CD4-positive, alpha-beta memory T cell (primary cell): ENCODE measurements at regions not wholly inside any gene's neighbourhood (a gene's known extent, or its start where the extent isn't known, plus 50 kb on each side); places are given as distances from the start of the nearest gene placed in this dataset.
"Not testable (repeated sequence)": the region's sequence is repeated elsewhere in the genome, so short reads cannot be mapped to it uniquely, and the experiment has no call there.

Experiments
- CTCF ChIA-PET: fragments of 350-600 bp; sonication (Branson Sonifier 250); formaldehyde crosslinking; loops from one replicate; lab custom pipeline; 2021; ENCODE audit warnings: inconsistent platforms; ENCODE audit not compliant: partially characterized antibody; lab: Charles Lee
- POLR2A ChIA-PET: fragments of 350-600 bp; sonication (Branson Sonifier 250); formaldehyde crosslinking; loops from one replicate; lab custom pipeline; 2021; ENCODE audit not compliant: partially characterized antibody; lab: Charles Lee
- DNase-seq, 5 donors: peaks; one replicate each; pipeline versions ENCODE4 v3.0.0 to v3.0.0-alpha.2; 2020 to 2022; ENCODE audit warnings: mixed read lengths in 1 of 5
- H3K27ac ChIP-seq: one replicate; pipeline ENCODE4 v1.7.0; 2013; ENCODE audit warnings: low read depth, low read length
- H3K27me3 ChIP-seq: 2 replicates; pipeline ENCODE4 v1.7.0; 2013; ENCODE audit warnings: mild to moderate bottlenecking, low read length, moderate library complexity; ENCODE audit not compliant: insufficient read depth
- H3K36me3 ChIP-seq: 2 replicates; pipeline ENCODE4 v1.7.0; 2013; ENCODE audit warnings: mild to moderate bottlenecking, low read length, moderate library complexity; ENCODE audit not compliant: insufficient read depth
- H3K4me1 ChIP-seq: 2 replicates; pipeline ENCODE4 v1.7.0; 2013; ENCODE audit warnings: mild to moderate bottlenecking, low read length, moderate library complexity; ENCODE audit not compliant: insufficient read depth
- H3K4me3 ChIP-seq, 2 donors: one replicate each; pipeline ENCODE4 v1.7.0; 2013; ENCODE audit warnings: low read length in 2 of 2, mild to moderate bottlenecking in 1 of 2
- H3K9me3 ChIP-seq, 2 donors: one replicate each; pipeline ENCODE4 v1.7.0; 2013; ENCODE audit warnings: low read length in 2 of 2, control low read depth in 1 of 2; ENCODE audit not compliant: control insufficient read depth in 1 of 2
- H3K27ac Mint-ChIP-seq, 7 donors: one replicate each; pipeline ENCODE4 v1.8.0; 2020 to 2021; ENCODE audit warnings: mixed read lengths in 7 of 7, mild to moderate bottlenecking in 6 of 7, inconsistent platforms in 3 of 7, moderate library complexity in 3 of 7
- H3K27me3 Mint-ChIP-seq, 2 donors: one replicate each; pipeline ENCODE4 v1.8.0; 2020 to 2021; ENCODE audit warnings: mixed read lengths in 2 of 2
- H3K36me3 Mint-ChIP-seq, 2 donors: one replicate each; pipeline ENCODE4 v1.8.0; 2020 to 2021; ENCODE audit warnings: mixed read lengths in 2 of 2, inconsistent platforms in 1 of 2, mild to moderate bottlenecking in 1 of 2
- H3K4me1 Mint-ChIP-seq, 4 donors: one replicate each; pipeline ENCODE4 v1.8.0; 2020 to 2021; ENCODE audit warnings: mixed read lengths in 4 of 4, mild to moderate bottlenecking in 1 of 4
- H3K4me3 Mint-ChIP-seq, 8 donors: one replicate each; pipeline ENCODE4 v1.8.0; 2020 to 2021; ENCODE audit warnings: mixed read lengths in 8 of 8, mild to moderate bottlenecking in 7 of 8, moderate library complexity in 6 of 8, inconsistent platforms in 3 of 8
- H3K9me3 Mint-ChIP-seq, 8 donors: one replicate each; pipeline ENCODE4 v1.8.0; 2020 to 2021; ENCODE audit warnings: mixed read lengths in 8 of 8, mild to moderate bottlenecking in 5 of 8, inconsistent platforms in 3 of 8, moderate library complexity in 1 of 8
- intact Hi-C: fragments of 100-400 bp; cut with micrococcal nuclease; formaldehyde crosslinking; loops from one replicate; pipeline ENCODE4 v1.15.1; 2023

DNA sequence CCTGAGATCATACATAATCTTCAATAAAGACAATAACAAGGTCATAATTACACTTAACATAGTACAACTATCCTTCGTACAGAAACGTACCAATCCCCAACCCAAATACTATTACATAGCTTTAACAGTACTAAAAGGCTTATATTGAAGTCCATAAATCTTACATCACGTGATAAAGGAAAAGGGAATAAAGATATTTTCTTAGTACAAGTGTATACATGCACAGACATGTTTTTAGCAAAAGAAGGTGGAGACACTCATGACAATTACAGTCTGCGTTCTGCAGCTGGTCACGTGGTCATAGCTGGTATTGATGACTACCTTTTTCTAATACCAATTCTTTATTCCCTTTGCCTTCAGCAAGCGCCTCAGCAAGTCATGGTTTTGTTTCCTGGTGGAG lies 464.5 kb upstream of the SLITRK5 start:
- Mint-ChIP-seq H3K27me3 (no peaks in the 10 kb centered on the region), H3K9me3 (peaks cover 0 to 13% (median 5%) of the 10 kb centered on the region in 8 donors), H3K4me1 (no peaks in the 10 kb centered on the region), H3K36me3 (no peaks in the 10 kb centered on the region), H3K4me3 (no peak overlapping the region), H3K27ac (no peak overlapping the region)
- no peak for DNase-seq
- Histone ChIP-seq H3K27ac (no peak overlapping the region), H3K4me3 (no peak overlapping the region), H3K9me3 (no peaks in the 10 kb centered on the region), H3K27me3 (no peaks in the 10 kb centered on the region), H3K4me1 (no peaks in the 10 kb centered on the region), H3K36me3 (no peaks in the 10 kb centered on the region)
- POLR2A ChIA-PET = no interaction called here
- CTCF ChIA-PET = no interaction called here
- intact Hi-C loops = no loop called here

DNA sequence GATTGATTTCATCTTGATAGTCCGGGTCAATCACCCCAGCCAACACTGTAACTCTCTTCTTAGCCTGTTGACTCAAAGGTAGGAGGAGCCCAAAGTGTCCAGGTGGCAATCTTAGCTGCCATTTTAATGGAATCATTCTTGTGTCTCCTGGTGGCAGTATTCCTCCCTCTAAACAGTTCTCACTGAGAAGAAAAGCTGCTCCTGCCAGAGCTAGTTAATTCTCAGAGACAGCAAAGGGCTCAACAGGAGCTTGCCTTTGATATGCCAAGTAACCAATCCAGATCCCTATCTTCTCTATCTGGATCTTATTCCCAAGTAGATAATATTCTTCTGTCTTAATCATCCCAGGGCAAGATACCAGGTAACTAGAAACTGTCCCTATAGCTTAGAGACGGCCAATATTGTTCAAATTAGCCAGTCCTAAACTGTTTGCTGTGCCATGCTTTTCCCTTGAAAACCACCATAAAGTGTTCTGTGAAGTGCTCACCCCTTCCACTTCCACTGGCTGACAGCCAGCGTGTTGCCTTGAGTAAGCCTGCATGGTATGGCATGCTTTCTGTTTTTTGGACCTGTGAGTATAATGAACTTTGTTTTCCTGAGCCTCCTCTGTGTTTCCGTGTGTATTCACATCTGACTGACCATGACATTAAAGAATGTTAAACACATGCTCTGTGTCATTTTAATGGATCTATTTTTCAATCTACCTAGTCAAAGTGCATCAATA lies 463.7 kb upstream of the SLITRK5 start:
- H3K4me1 Mint-ChIP-seq = no peaks in the 10 kb centered on the region
- no peaks in the 10 kb centered on the region for H3K36me3 Mint-ChIP-seq
- H3K27ac ChIP-seq = no peak overlapping the region
- ChIA-PET CTCF (no interaction called here), POLR2A (no interaction called here)
- no peak overlapping the region for H3K4me3 ChIP-seq
- intact Hi-C loops = no loop called here
- no peaks in the 10 kb centered on the region for H3K27me3 Mint-ChIP-seq
- no peaks in the 10 kb centered on the region for H3K36me3 ChIP-seq
- no peaks in the 10 kb centered on the region for H3K9me3 ChIP-seq
- peak overlapping the region in 1 of 8 donors; percentile 53 for H3K4me3 Mint-ChIP-seq
- DNase-seq = no peak
- H3K27ac Mint-ChIP-seq = no peak overlapping the region
- peaks cover 0 to 13% (median 4%) of the 10 kb centered on the region in 8 donors for H3K9me3 Mint-ChIP-seq
- H3K4me1 ChIP-seq = no peaks in the 10 kb centered on the region
- no peaks in the 10 kb centered on the region for H3K27me3 ChIP-seq

DNA sequence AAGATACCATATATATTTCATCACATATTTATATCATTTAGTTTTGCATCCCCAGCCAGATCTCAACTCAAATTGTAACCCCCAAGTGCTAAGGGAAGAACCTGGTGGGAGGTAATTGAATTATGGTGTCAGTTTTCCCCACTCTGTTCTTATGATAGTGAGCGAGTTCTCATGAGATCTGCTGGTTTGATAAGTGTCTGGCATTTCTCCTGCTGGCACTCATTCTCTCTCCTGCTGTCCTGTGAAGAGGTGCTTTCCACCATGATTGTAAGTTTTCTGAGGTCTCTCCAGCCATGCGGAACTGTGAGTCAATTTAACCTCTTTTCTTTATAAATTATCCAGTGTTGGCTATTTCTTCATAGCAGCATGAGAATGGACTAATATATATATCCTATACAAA lies 462.5 kb upstream of the SLITRK5 start:
- Mint-ChIP-seq H3K4me1 (no peaks in the 10 kb centered on the region), H3K36me3 (no peaks in the 10 kb centered on the region), H3K27me3 (no peaks in the 10 kb centered on the region), H3K4me3 (no peak overlapping the region), H3K27ac (no peak overlapping the region), H3K9me3 (peaks cover 0 to 16% (median 5%) of the 10 kb centered on the region in 8 donors)
- Histone ChIP-seq H3K4me1 (no peaks in the 10 kb centered on the region), H3K27me3 (no peaks in the 10 kb centered on the region), H3K27ac (no peak overlapping the region), H3K36me3 (no peaks in the 10 kb centered on the region), H3K9me3 (no peaks in the 10 kb centered on the region), H3K4me3 (no peak overlapping the region)
- intact Hi-C loops = no loop called here
- ChIA-PET POLR2A (no interaction called here), CTCF (no interaction called here)
- DNase-seq = no peak

DNA sequence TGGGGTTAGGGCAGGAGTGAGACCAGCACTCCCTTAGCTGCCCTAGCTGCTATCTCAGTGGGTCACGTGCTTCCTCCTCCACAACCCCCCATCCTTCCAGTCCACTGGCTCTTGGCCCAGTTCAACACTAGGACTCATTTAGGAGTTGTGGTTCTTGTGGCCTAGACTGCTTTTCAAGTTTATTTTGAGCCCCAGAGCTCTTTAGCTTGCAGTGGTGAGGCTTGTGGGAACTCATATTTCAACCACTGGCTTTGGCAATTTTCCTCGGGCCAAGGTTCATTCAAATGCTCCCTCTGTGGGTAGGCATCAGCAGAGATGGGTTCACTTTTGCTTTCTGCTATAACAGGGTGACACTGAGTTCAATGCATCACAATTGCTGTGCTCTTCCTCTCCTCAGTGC lies 436.2 kb upstream of the SLITRK5 start:
- Mint-ChIP-seq H3K27ac (no peak overlapping the region), H3K36me3 (no peaks in the 10 kb centered on the region), H3K27me3 (no peaks in the 10 kb centered on the region), H3K4me1 (no peaks in the 10 kb centered on the region), H3K9me3 (peaks cover 2 to 24% (median 9%) of the 10 kb centered on the region in 8 donors), H3K4me3 (no peak overlapping the region)
- POLR2A ChIA-PET = no interaction called here
- no peaks in the 10 kb centered on the region for H3K4me1 ChIP-seq
- intact Hi-C loops = no loop called here
- H3K36me3 ChIP-seq = no peaks in the 10 kb centered on the region
- H3K9me3 ChIP-seq = peaks cover 0 to 5% of the 10 kb centered on the region in 2 donors
- CTCF ChIA-PET = no interaction called here
- H3K4me3 ChIP-seq = no peak overlapping the region
- no peak overlapping the region for H3K27ac ChIP-seq
- no peaks in the 10 kb centered on the region for H3K27me3 ChIP-seq
- DNase-seq = no peak

DNA sequence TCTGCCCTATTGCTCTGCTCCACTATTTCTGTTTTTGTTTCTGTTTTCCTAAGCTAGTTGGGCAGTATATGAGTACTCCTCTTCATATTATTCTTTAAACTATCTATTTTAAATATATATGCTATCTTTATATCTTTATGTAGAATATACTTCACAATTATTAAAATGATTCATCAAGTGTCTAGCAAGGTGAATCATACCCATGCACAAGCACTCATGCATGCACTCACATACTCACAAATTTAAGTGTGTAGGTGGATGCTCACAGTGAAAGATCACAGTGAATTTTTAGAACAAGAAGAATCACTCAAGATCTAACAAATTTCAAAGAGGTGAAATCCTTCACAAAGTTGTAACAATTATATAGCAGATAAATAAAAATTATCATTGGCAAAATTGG lies 435.6 kb upstream of the SLITRK5 start:
- no peak overlapping the region for H3K27ac ChIP-seq
- peaks cover 0 to 5% of the 10 kb centered on the region in 2 donors for H3K9me3 ChIP-seq
- no peaks in the 10 kb centered on the region for H3K36me3 ChIP-seq
- ChIA-PET CTCF (no interaction called here), POLR2A (no interaction called here)
- Mint-ChIP-seq H3K36me3 (no peaks in the 10 kb centered on the region), H3K27ac (no peak overlapping the region), H3K4me1 (no peaks in the 10 kb centered on the region), H3K9me3 (peaks cover 2 to 24% (median 9%) of the 10 kb centered on the region in 8 donors), H3K27me3 (no peaks in the 10 kb centered on the region), H3K4me3 (no peak overlapping the region)
- intact Hi-C loops = no loop called here
- no peak overlapping the region for H3K4me3 ChIP-seq
- no peaks in the 10 kb centered on the region for H3K27me3 ChIP-seq
- DNase-seq = no peak
- H3K4me1 ChIP-seq = no peaks in the 10 kb centered on the region

DNA sequence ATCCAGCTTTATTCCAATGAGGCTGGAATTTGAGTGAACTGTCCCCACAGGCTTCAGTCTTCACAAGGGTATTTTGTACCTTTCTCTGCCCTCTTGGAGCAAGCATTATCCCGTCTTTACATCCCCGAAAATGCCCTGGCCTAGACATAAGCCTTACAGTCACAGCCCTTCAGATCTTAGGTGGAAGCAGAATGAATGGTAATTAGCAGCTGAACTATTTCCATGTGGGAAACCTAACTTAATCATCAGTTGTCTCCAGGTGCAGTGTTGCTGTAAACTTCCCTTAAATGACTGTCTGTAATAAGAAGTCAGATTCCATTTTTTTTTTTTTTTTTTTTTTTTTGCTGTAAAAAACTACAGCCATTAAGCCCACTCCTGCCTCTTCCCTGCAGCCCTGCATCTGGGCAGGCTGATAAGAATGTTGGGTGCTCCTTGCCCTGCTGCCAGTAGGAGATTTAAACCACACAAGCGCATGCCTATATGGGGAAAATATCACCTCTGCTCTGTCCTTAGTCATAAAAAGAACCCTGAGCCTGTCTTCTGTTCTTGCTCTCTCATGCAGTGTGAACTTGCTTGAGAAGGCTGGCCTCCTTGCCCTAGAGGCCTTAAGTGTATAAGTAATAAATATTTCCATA lies 426.8 kb upstream of the SLITRK5 start:
- H3K36me3 ChIP-seq = no peaks in the 10 kb centered on the region
- intact Hi-C loops = no loop called here
- no peak overlapping the region for H3K27ac ChIP-seq
- H3K27me3 ChIP-seq = no peaks in the 10 kb centered on the region
- no peaks in the 10 kb centered on the region for H3K9me3 ChIP-seq
- peaks cover 0 to 8% (median 4%) of the 10 kb centered on the region in 8 donors for H3K9me3 Mint-ChIP-seq
- no peaks in the 10 kb centered on the region for H3K4me1 ChIP-seq
- no peaks in the 10 kb centered on the region for H3K36me3 Mint-ChIP-seq
- ChIA-PET POLR2A (no interaction called here), CTCF (no interaction called here)
- no peak for DNase-seq
- H3K27ac Mint-ChIP-seq = no peak overlapping the region
- no peak overlapping the region for H3K4me3 Mint-ChIP-seq
- no peaks in the 10 kb centered on the region for H3K27me3 Mint-ChIP-seq
- no peaks in the 10 kb centered on the region for H3K4me1 Mint-ChIP-seq
- no peak overlapping the region for H3K4me3 ChIP-seq

DNA sequence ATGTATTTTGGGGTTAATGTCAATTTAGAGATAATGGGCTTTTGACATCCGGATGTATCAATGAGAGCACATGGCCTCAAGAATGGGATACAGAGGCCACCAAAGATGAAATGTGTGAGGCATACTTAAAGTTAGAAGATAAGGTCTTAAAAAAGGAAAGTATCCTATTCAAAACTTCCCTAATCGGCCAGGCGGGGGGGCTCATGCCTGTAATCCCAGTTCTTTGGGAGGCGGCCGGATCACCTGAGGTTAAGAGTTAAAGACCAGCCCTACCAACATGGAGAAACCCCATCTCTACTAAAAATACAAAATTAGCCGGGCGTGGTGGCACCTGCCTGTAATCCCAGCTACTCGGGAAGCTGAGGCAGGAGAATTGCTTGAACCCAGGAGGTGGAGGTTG lies 421.3 kb upstream of the SLITRK5 start:
- H3K4me3 ChIP-seq, H3K9me3 Mint-ChIP-seq, H3K4me1 ChIP-seq, CTCF ChIA-PET, H3K27ac Mint-ChIP-seq, H3K27ac ChIP-seq, H3K4me3 Mint-ChIP-seq, H3K27me3 ChIP-seq, DNase-seq, H3K36me3 ChIP-seq, H3K27me3 Mint-ChIP-seq, H3K4me1 Mint-ChIP-seq, intact Hi-C loops, H3K9me3 ChIP-seq, H3K36me3 Mint-ChIP-seq, POLR2A ChIA-PET: not testable (repeated sequence)
